Right atrium auricular region (tissue), 2 donors: ENCODE measurements at regions not wholly inside any gene's neighbourhood (a gene's known extent, or its start where the extent isn't known, plus 50 kb on each side); places are given as distances from the start of the nearest gene placed in this dataset.

Experiments used
- DNase-seq: peaks from one replicate; pipeline ENCODE4 v3.0.0-alpha.2; 2019; ENCODE audit warnings: low spot score
- H3K27ac ChIP-seq, 2 donors: fragments of 200-600 bp; sonication (generic); 1 replicate in 1 of 2; 2 replicates in 1 of 2; pipeline ENCODE4 v1.5.1; 2016 to 2019
- H3K27me3 ChIP-seq, 2 donors: fragments of 200-600 bp; sonication (generic); one replicate each; pipeline versions ENCODE4 v1.5.1 to v1.6.0; 2017 to 2019
- H3K36me3 ChIP-seq: fragments of 200-600 bp; sonication (generic); one replicate; pipeline ENCODE4 v1.5.1; 2016
- H3K4me1 ChIP-seq, 2 donors: fragments of 200-600 bp; sonication (generic); one replicate each; pipeline versions ENCODE4 v1.5.1 to v1.6.0; 2017 to 2019
- H3K4me3 ChIP-seq, 2 donors: fragments of 200-600 bp; sonication (generic); 1 replicate in 1 of 2; 2 replicates in 1 of 2; pipeline ENCODE4 v1.5.1; 2017 to 2019; ENCODE audit warnings: mild to moderate bottlenecking in 1 of 2, moderate library complexity in 1 of 2
- H3K9me3 ChIP-seq, 2 donors: fragments of 200-600 bp; sonication (generic); one replicate each; pipeline ENCODE4 v1.5.1; 2019
- CTCF ChIP-seq, 2 donors: fragments of 200-600 bp; sonication (generic); IDR thresholded peaks; one replicate each; pipeline ENCODE4 v1.5.1; 2019; ENCODE audit warnings: antibody characterized with exemption in 2 of 2

GRCh38 chr18:27400001-27400400, 214.9 kb upstream of the CHST9 start:
- Histone ChIP-seq H3K27me3 (no peaks in the 10 kb centered on the region), H3K27ac (no peak overlapping the region), H3K36me3 (no peaks in the 10 kb centered on the region), H3K9me3 (no peaks in the 10 kb centered on the region), H3K4me3 (no peak overlapping the region), H3K4me1 (no peaks in the 10 kb centered on the region)
- no peak for TF ChIP-seq CTCF (IDR thresholded peaks at IDR 0.05)
- no peak for DNase-seq

GRCh38 chr18:27395752-27396151, 210.6 kb upstream of the CHST9 start:
- Histone ChIP-seq H3K9me3 (no peaks in the 10 kb centered on the region), H3K27ac (no peak overlapping the region), H3K36me3 (no peaks in the 10 kb centered on the region), H3K4me3 (no peak overlapping the region), H3K4me1 (no peaks in the 10 kb centered on the region), H3K27me3 (no peaks in the 10 kb centered on the region)
- no peak for DNase-seq
- no peak for TF ChIP-seq CTCF (IDR thresholded peaks at IDR 0.05)

- H3K27me3 ChIP-seq: no peaks in the 10 kb centered on the region
- no peak for TF ChIP-seq CTCF (IDR thresholded peaks at IDR 0.05)
- no peaks in the 10 kb centered on the region for H3K4me1 ChIP-seq
- no peak overlapping the region for H3K4me3 ChIP-seq
- H3K27ac ChIP-seq: no peak overlapping the region
- DNase-seq: no peak
- no peaks in the 10 kb centered on the region for H3K9me3 ChIP-seq
- no peaks in the 10 kb centered on the region for H3K36me3 ChIP-seq
These were observed 209.6 kb upstream of the CHST9 start for GRCh38 chr18:27394687-27395086.

GRCh38 chr18:27382567-27383216, 197.6 kb upstream of the CHST9 start:
- no peaks in the 10 kb centered on the region for H3K9me3 ChIP-seq
- no peaks in the 10 kb centered on the region for H3K4me1 ChIP-seq
- no peaks in the 10 kb centered on the region for H3K36me3 ChIP-seq
- TF ChIP-seq CTCF (IDR thresholded peaks at IDR 0.05): no peak
- no peak overlapping the region for H3K4me3 ChIP-seq
- no peak overlapping the region for H3K27ac ChIP-seq
- no peaks in the 10 kb centered on the region for H3K27me3 ChIP-seq
- no peak for DNase-seq

GRCh38 chr18:27378431-27379095, 193.5 kb upstream of the CHST9 start:
- no peak for DNase-seq
- Histone ChIP-seq H3K27ac (no peak overlapping the region), H3K9me3 (no peaks in the 10 kb centered on the region), H3K4me1 (no peaks in the 10 kb centered on the region), H3K27me3 (no peaks in the 10 kb centered on the region), H3K4me3 (no peak overlapping the region), H3K36me3 (no peaks in the 10 kb centered on the region)
- no peak for TF ChIP-seq CTCF (IDR thresholded peaks at IDR 0.05)

- no peak overlapping the region for H3K4me3 ChIP-seq
- no peaks in the 10 kb centered on the region for H3K27me3 ChIP-seq
- DNase-seq: no peak
- no peaks in the 10 kb centered on the region for H3K4me1 ChIP-seq
- no peak for TF ChIP-seq CTCF (IDR thresholded peaks at IDR 0.05)
- no peaks in the 10 kb centered on the region for H3K9me3 ChIP-seq
- H3K27ac ChIP-seq: no peak overlapping the region
- H3K36me3 ChIP-seq: no peaks in the 10 kb centered on the region
These were observed 192.1 kb upstream of the CHST9 start for GRCh38 chr18:27377251-27377650.
